HEK293 (cell line): ENCODE measurements at regions not wholly inside any gene's neighbourhood (a gene's known extent, or its start where the extent isn't known, plus 50 kb on each side); places are given as distances from the start of the nearest gene placed in this dataset.

ENCODE experiments used
- CTCF ChIA-PET: fragments of 350-600 bp; formaldehyde crosslinking; extraction: SDS; loops from one replicate; lab custom pipeline; 2021; ENCODE audit warnings: antibody characterized with exemption; lab: Yijun Ruan, JAX
- POLR2A ChIA-PET: fragments of 300-600 bp; formaldehyde crosslinking; extraction: SDS; loops from one replicate; lab custom pipeline; 2020; ENCODE audit warnings: antibody characterized with exemption, inconsistent platforms; lab: Yijun Ruan, JAX
- H3K27ac ChIP-seq: fragments of 200-500 bp; sonication (Bioruptor generic); 2 replicates; pipeline ENCODE4 v1.5.1; 2014; ENCODE audit warnings: low read depth, low read length, control low read depth, inconsistent platforms; ENCODE audit errors: extremely low read depth
- H3K36me3 ChIP-seq, 2 experiments: fragments of 200-500 bp in 1 of 2; sonication (Bioruptor generic) in 1 of 2; 1 replicate in 1 of 2; 2 replicates in 1 of 2; pipeline ENCODE4 v1.5.1; 2014 to 2017; ENCODE audit warnings: inconsistent platforms in 2 of 2, low read length in 2 of 2; ENCODE audit not compliant: control insufficient read depth in 2 of 2, insufficient read depth in 1 of 2
- H3K4me1 ChIP-seq: fragments of 200-500 bp; sonication (Bioruptor generic); 2 replicates; pipeline ENCODE4 v1.5.1; 2014; ENCODE audit warnings: mild to moderate bottlenecking, low read length, inconsistent platforms; ENCODE audit not compliant: control insufficient read depth, insufficient read depth
- H3K4me3 ChIP-seq: 2 replicates; pipeline ENCODE4 v1.5.1; 2011; ENCODE audit warnings: low read depth, mild to moderate bottlenecking, control low read depth, low read length, moderate library complexity
- H3K9me3 ChIP-seq: fragments of 200-500 bp; sonication (Bioruptor generic); 2 replicates; pipeline ENCODE4 v1.5.1; 2014; ENCODE audit warnings: low read depth, low read length, inconsistent platforms; ENCODE audit not compliant: control insufficient read depth, insufficient read depth
- BCL11B ChIP-seq: fragments of 450-650 bp; formaldehyde crosslinking; IDR thresholded peaks from 2 replicates; pipeline ENCODE4 v1.5.1; 2016; ENCODE audit warnings: low read depth, missing biosample characterization, missing genetic modification characterization
- BCL6B ChIP-seq: fragments of 450-650 bp; formaldehyde crosslinking; IDR thresholded peaks from 2 replicates; pipeline ENCODE4 v1.5.1; 2017; ENCODE audit warnings: missing biosample characterization, missing genetic modification characterization
- IKZF3 ChIP-seq: fragments of 450-650 bp; IDR thresholded peaks from 2 replicates; pipeline ENCODE4 v1.5.0; 2018; ENCODE audit warnings: missing biosample characterization, mild to moderate bottlenecking, missing genetic modification characterization, moderate library complexity
- KLF7 ChIP-seq: fragments of 450-650 bp; formaldehyde crosslinking; IDR thresholded peaks from 2 replicates; pipeline ENCODE4 v1.5.1; 2016; ENCODE audit warnings: missing biosample characterization, missing genetic modification characterization, borderline replicate concordance
- KLF8 ChIP-seq: fragments of 450-650 bp; formaldehyde crosslinking; IDR thresholded peaks from 2 replicates; pipeline ENCODE4 v1.5.1; 2016; ENCODE audit warnings: missing biosample characterization, missing genetic modification characterization
- RBAK ChIP-seq: fragments of 450-650 bp; formaldehyde crosslinking; IDR thresholded peaks from 2 replicates; pipeline ENCODE4 v1.5.1; 2016; ENCODE audit warnings: missing biosample characterization, missing genetic modification characterization
- SP7 ChIP-seq: fragments of 450-650 bp; formaldehyde crosslinking; IDR thresholded peaks from 2 replicates; pipeline ENCODE4 v1.5.1; 2016; ENCODE audit warnings: missing biosample characterization, missing genetic modification characterization
- YY1 ChIP-seq: fragments of 450-650 bp; formaldehyde crosslinking; IDR thresholded peaks from 2 replicates; pipeline ENCODE4 v1.5.1; 2018; ENCODE audit warnings: missing biosample characterization, missing genetic modification characterization
- ZBTB21 ChIP-seq: fragments of 450-650 bp; formaldehyde crosslinking; IDR thresholded peaks from 2 replicates; pipeline ENCODE4 v1.5.1; 2017; ENCODE audit warnings: missing biosample characterization, missing genetic modification characterization
- ZBTB44 ChIP-seq: fragments of 450-650 bp; IDR thresholded peaks from 2 replicates; pipeline ENCODE4 v1.5.1; 2018; ENCODE audit warnings: missing biosample characterization, mild to moderate bottlenecking, missing genetic modification characterization
- ZFP3 ChIP-seq: fragments of 450-650 bp; formaldehyde crosslinking; IDR thresholded peaks from 2 replicates; pipeline ENCODE4 v1.5.1; 2016; ENCODE audit warnings: low read depth, missing biosample characterization, missing genetic modification characterization
- ZFP69B ChIP-seq: fragments of 450-650 bp; formaldehyde crosslinking; IDR thresholded peaks from 2 replicates; pipeline ENCODE4 v1.5.1; 2016; ENCODE audit warnings: missing biosample characterization, missing genetic modification characterization
- ZIC2 ChIP-seq: fragments of 450-650 bp; formaldehyde crosslinking; IDR thresholded peaks from 2 replicates; pipeline ENCODE4 v1.5.1; 2016; ENCODE audit warnings: missing biosample characterization, missing genetic modification characterization
- ZNF140 ChIP-seq: fragments of 450-650 bp; formaldehyde crosslinking; IDR thresholded peaks from 2 replicates; pipeline ENCODE4 v1.5.1; 2016; ENCODE audit warnings: missing biosample characterization, missing genetic modification characterization
- ZNF157 ChIP-seq: fragments of 450-650 bp; formaldehyde crosslinking; IDR thresholded peaks from 2 replicates; pipeline ENCODE4 v1.5.1; 2016; ENCODE audit warnings: missing biosample characterization, missing genetic modification characterization
- ZNF18 ChIP-seq: fragments of 450-650 bp; formaldehyde crosslinking; IDR thresholded peaks from 2 replicates; pipeline ENCODE4 v1.5.1; 2016; ENCODE audit warnings: missing biosample characterization, missing genetic modification characterization
- ZNF23 ChIP-seq: fragments of 450-650 bp; formaldehyde crosslinking; IDR thresholded peaks from 2 replicates; pipeline ENCODE4 v1.5.1; 2016; ENCODE audit warnings: missing biosample characterization, missing genetic modification characterization, borderline replicate concordance
- ZNF416 ChIP-seq: fragments of 450-650 bp; formaldehyde crosslinking; IDR thresholded peaks from 2 replicates; pipeline ENCODE4 v1.5.1; 2016; ENCODE audit warnings: missing biosample characterization, missing genetic modification characterization
- ZNF48 ChIP-seq: fragments of 450-650 bp; formaldehyde crosslinking; IDR thresholded peaks from 2 replicates; pipeline ENCODE4 v1.5.1; 2016; ENCODE audit warnings: missing biosample characterization, missing genetic modification characterization
- ZNF501 ChIP-seq: fragments of 450-650 bp; formaldehyde crosslinking; IDR thresholded peaks from 2 replicates; pipeline ENCODE4 v1.5.1; 2016; ENCODE audit warnings: missing biosample characterization, missing genetic modification characterization
- ZNF704 ChIP-seq: fragments of 450-650 bp; formaldehyde crosslinking; IDR thresholded peaks from 2 replicates; pipeline ENCODE4 v1.5.1; 2016; ENCODE audit warnings: missing biosample characterization, missing genetic modification characterization
- ZNF830 ChIP-seq: fragments of 450-650 bp; IDR thresholded peaks from 2 replicates; pipeline ENCODE4 v1.5.0; 2018; ENCODE audit warnings: missing biosample characterization, missing genetic modification characterization, low read depth, mild to moderate bottlenecking, moderate library complexity
- ZNF843 ChIP-seq: fragments of 450-650 bp; formaldehyde crosslinking; IDR thresholded peaks from 2 replicates; pipeline ENCODE4 v1.5.1; 2016; ENCODE audit warnings: missing biosample characterization, missing genetic modification characterization

GRCh38 chr7:156140447-156140846 is 328.2 kb upstream of the SHH start:
- no peak overlapping the region for H3K4me3 ChIP-seq
- no peaks in the 10 kb centered on the region for H3K4me1 ChIP-seq
- CTCF ChIA-PET, result no interaction called here
- H3K9me3 ChIP-seq, result no peaks in the 10 kb centered on the region
- no peak for TF ChIP-seq ZFP3 (tag by site-specific recombination)
- TF ChIP-seq ZBTB44 (tag by site-specific recombination), result no peak
- TF ChIP-seq ZNF501 (tag by site-specific recombination), result no peak
- no peak for TF ChIP-seq YY1
- TF ChIP-seq ZNF830 (tag by site-specific recombination), result no peak
- TF ChIP-seq BCL11B (tag by site-specific recombination), result no peak
- no peak for TF ChIP-seq ZNF140 (tag by site-specific recombination)
- no peak for TF ChIP-seq ZNF18 (tag by site-specific recombination)
- TF ChIP-seq ZNF157 (tag by site-specific recombination), result no peak
- TF ChIP-seq ZNF843 (tag by site-specific recombination), result no peak
- TF ChIP-seq ZNF48, result no peak
- TF ChIP-seq ZNF416 (tag by site-specific recombination), result no peak
- TF ChIP-seq SP7, result no peak
- TF ChIP-seq RBAK (tag by site-specific recombination), result no peak
- TF ChIP-seq, all 188 proteins: peak for 0
- POLR2A ChIA-PET, result no interaction called here
- H3K36me3 ChIP-seq, result no peaks in the 10 kb centered on the region
- no peak overlapping the region for H3K27ac ChIP-seq

GRCh38 chr7:156139633-156140032 is 327.4 kb upstream of the SHH start:
- ChIA-PET POLR2A (no interaction called here), CTCF (no interaction called here)
- H3K4me3 ChIP-seq, result no peak overlapping the region
- no peak for TF ChIP-seq KLF8 (tag by site-specific recombination)
- TF ChIP-seq ZNF23 (tag by site-specific recombination), result no peak
- no peak for TF ChIP-seq ZFP69B
- TF ChIP-seq ZNF704 (tag by site-specific recombination), result no peak
- no peak for TF ChIP-seq KLF7 (tag by site-specific recombination)
- TF ChIP-seq ZIC2 (tag by site-specific recombination), result no peak
- H3K9me3 ChIP-seq, result no peaks in the 10 kb centered on the region
- H3K4me1 ChIP-seq, result no peaks in the 10 kb centered on the region
- H3K36me3 ChIP-seq, result no peaks in the 10 kb centered on the region
- no peak overlapping the region for H3K27ac ChIP-seq

- Histone ChIP-seq H3K4me3 (no peak overlapping the region), H3K4me1 (no peaks in the 10 kb centered on the region), H3K36me3 (no peaks in the 10 kb centered on the region), H3K27ac (no peak overlapping the region), H3K9me3 (no peaks in the 10 kb centered on the region)
- ChIA-PET CTCF (no interaction called here), POLR2A (no interaction called here)
- TF ChIP-seq ZBTB44 (tag by site-specific recombination) (no peak), IKZF3 (tag by site-specific recombination) (no peak), ZBTB21 (tag by site-specific recombination) (no peak), BCL6B (no peak), ZNF18 (tag by site-specific recombination) (no peak), BCL11B (tag by site-specific recombination) (no peak)
Observed at GRCh38 chr7:156139112-156139511, 326.8 kb upstream of the SHH start.
